K562 (cell line): ENCODE measurements at regions not wholly inside any gene's neighbourhood (a gene's known extent, or its start where the extent isn't known, plus 50 kb on each side); places are given as distances from the start of the nearest gene placed in this dataset.
A peak's percentile ranks its signal among the peaks of the same experiment; 100 is the strongest.

Experiments
- ATF2 ChIP-seq: sonication (generic); formaldehyde crosslinking; IDR thresholded peaks from 2 replicates; pipeline ENCODE4 v1.8.1; 2022; ENCODE audit warnings: missing genetic modification reagents
- CBFA2T2 ChIP-seq: fragments of 450-650 bp; conservative IDR thresholded peaks from 2 replicates; pipeline ENCODE4 v1.6.1; 2017; ENCODE audit warnings: mild to moderate bottlenecking
- CBX8 ChIP-seq: fragments of 200-600 bp; sonication (generic); IDR thresholded peaks from 2 replicates; pipeline ENCODE4 v1.6.1; 2012; ENCODE audit warnings: borderline replicate concordance, mixed run types, low read depth, mild to moderate bottlenecking, moderate library complexity, mixed read lengths, low read length, control low read depth, inconsistent platforms; ENCODE audit not compliant: poor library complexity, severe bottlenecking; ENCODE audit errors: extremely low read depth
- DLX4 ChIP-seq: fragments of 250-450 bp; sonication (Bioruptor Pico); IDR thresholded peaks from 2 replicates; pipeline ENCODE4 v1.6.1; 2021; ENCODE audit warnings: mild to moderate bottlenecking
- GABPB2 ChIP-seq: fragments of 250-450 bp; sonication (Bioruptor Pico); conservative IDR thresholded peaks from 2 replicates; pipeline ENCODE4 v1.5.1; 2021; ENCODE audit warnings: mild to moderate bottlenecking
- MXI1 ChIP-seq: IDR thresholded peaks from 2 replicates; pipeline ENCODE4 v1.6.1; 2011; ENCODE audit warnings: low read depth, mild to moderate bottlenecking, improper control_type of control experiment, low read length
- NUFIP1 ChIP-seq: fragments of 450-650 bp; IDR thresholded peaks from 2 replicates; pipeline ENCODE4 v1.6.1; 2018; ENCODE audit not compliant: partially characterized antibody
- RBM15 ChIP-seq: fragments of 200-400 bp; formaldehyde crosslinking; IDR thresholded peaks from 2 replicates; pipeline ENCODE4 v1.6.1; 2018; ENCODE audit warnings: mild to moderate bottlenecking, low read length, moderate library complexity; ENCODE audit not compliant: insufficient read depth
- SETDB1 ChIP-seq: IDR thresholded peaks from one replicate; pipeline ENCODE4 v1.6.1; 2012; ENCODE audit warnings: low read length, control low read depth, inconsistent platforms
- SMARCC2 ChIP-seq: fragments of 450-650 bp; IDR thresholded peaks from 2 replicates; pipeline ENCODE4 v1.6.1; 2017; ENCODE audit warnings: antibody characterized with exemption, moderate library complexity, mild to moderate bottlenecking, low read depth
- TCF15 ChIP-seq: fragments of 250-450 bp; sonication (Bioruptor Pico); IDR thresholded peaks from 2 replicates; pipeline ENCODE4 v1.8.0; 2022; ENCODE audit warnings: moderate library complexity, mild to moderate bottlenecking, inconsistent platforms
- UBTF ChIP-seq, 2 experiments: IDR thresholded peaks; 2 replicates each; pipeline ENCODE4 v1.6.1; 2012; ENCODE audit warnings: improper control_type of control experiment in 2 of 2, low read depth in 2 of 2, low read length in 2 of 2, borderline replicate concordance in 1 of 2
- ZBTB33 ChIP-seq: sonication (generic); formaldehyde crosslinking; IDR thresholded peaks from 2 replicates; pipeline ENCODE4 v1.8.1; 2023; ENCODE audit warnings: mild to moderate bottlenecking, missing genetic modification reagents
- ZNF280A ChIP-seq: fragments of 450-650 bp; IDR thresholded peaks from 2 replicates; pipeline ENCODE4 v1.6.1; 2018; ENCODE audit warnings: mild to moderate bottlenecking, low read depth; ENCODE audit not compliant: partially characterized antibody
- ZNF311 ChIP-seq: fragments of 250-450 bp; sonication (Bioruptor Pico); IDR thresholded peaks from 2 replicates; pipeline ENCODE4 v1.4.0; 2020; ENCODE audit warnings: mild to moderate bottlenecking, moderate library complexity
- ZNF398 ChIP-seq: fragments of 250-450 bp; sonication (Bioruptor Pico); IDR thresholded peaks from 2 replicates; pipeline ENCODE4 v1.8.0; 2021; ENCODE audit warnings: moderate library complexity, mild to moderate bottlenecking, inconsistent platforms

GRCh38 chr6:105740946-105741645 is 338.2 kb upstream of the PREP start (continued):
- no peak for TF ChIP-seq RBM15
- TF ChIP-seq SETDB1: no peak
- no peak for TF ChIP-seq UBTF (IDR thresholded peaks at IDR 0.05; ENCODE audit: borderline replicate concordance in 1 of 2, low read depth in 2 of 2, low read length in 2 of 2)
- TF ChIP-seq ZNF280A: no peak
- no peak for TF ChIP-seq DLX4 (CRISPR knock-in tag)
- no peak for TF ChIP-seq ATF2 (CRISPR knock-in tag)
- no peak for TF ChIP-seq NUFIP1
- no peak for TF ChIP-seq ZNF311
- no peak for TF ChIP-seq ZBTB33
- peak; percentile 52 for TF ChIP-seq CBFA2T2
- TF ChIP-seq MXI1: no peak
- no peak for TF ChIP-seq GABPB2
- TF ChIP-seq ZNF398 (CRISPR knock-in tag): no peak
- peak; percentile 72; the same call in 1 of the 2 replicates for TF ChIP-seq SMARCC2
- no peak for TF ChIP-seq TCF15 (CRISPR knock-in tag)
- no peak for TF ChIP-seq CBX8
